Spleen (tissue), 11 donors: ENCODE measurements at regions not wholly inside any gene's neighbourhood (a gene's known extent, or its start where the extent isn't known, plus 50 kb on each side); places are given as distances from the start of the nearest gene placed in this dataset.

Experiments used
- DNase-seq: peaks from one replicate; pipeline ENCODE4 v3.0.0-alpha.2; 2020
- H3K27ac ChIP-seq, 8 donors: fragments of 200-600 bp; sonication (generic) in 7 of 8; 1 replicate in 4 of 8; 2 replicates in 4 of 8; pipeline versions ENCODE4 v1.5.0 to v1.8.0; 2016 to 2021; ENCODE audit warnings: inconsistent platforms in 4 of 8, mild to moderate bottlenecking in 4 of 8, moderate library complexity in 1 of 8
- H3K27me3 ChIP-seq, 7 donors: fragments of 200-600 bp; sonication (generic) in 6 of 7; replicated peaks in 1 of 7; 1 replicate in 4 of 7; 2 replicates in 3 of 7; pipeline versions ENCODE4 v1.5.0 to v1.8.0; 2016 to 2021; ENCODE audit warnings: inconsistent platforms in 3 of 7, mild to moderate bottlenecking in 1 of 7
- H3K36me3 ChIP-seq, 6 donors: fragments of 200-600 bp; sonication (generic) in 5 of 6; 1 replicate in 4 of 6; 2 replicates in 2 of 6; pipeline versions ENCODE4 v1.5.0 to v1.8.0; 2016 to 2021; ENCODE audit warnings: inconsistent platforms in 2 of 6
- H3K4me1 ChIP-seq, 6 donors: fragments of 200-600 bp; sonication (generic) in 5 of 6; 1 replicate in 3 of 6; 2 replicates in 3 of 6; pipeline versions ENCODE4 v1.5.0 to v1.8.0; 2016 to 2021; ENCODE audit warnings: inconsistent platforms in 3 of 6
- H3K4me3 ChIP-seq, 8 donors: fragments of 200-600 bp; sonication (generic) in 7 of 8; 1 replicate in 4 of 8; 2 replicates in 4 of 8; pipeline versions ENCODE4 v1.5.0 to v1.8.0; 2016 to 2021; ENCODE audit warnings: inconsistent platforms in 4 of 8, mild to moderate bottlenecking in 4 of 8, moderate library complexity in 2 of 8
- H3K9me3 ChIP-seq, 8 donors: fragments of 200-600 bp; sonication (generic) in 7 of 8; 1 replicate in 4 of 8; 2 replicates in 4 of 8; pipeline versions ENCODE4 v1.5.0 to v1.8.0; 2016 to 2021; ENCODE audit warnings: inconsistent platforms in 4 of 8
- POLR2A ChIP-seq, 3 donors: fragments of 450-650 bp; IDR thresholded peaks; one replicate each; pipeline ENCODE4 v1.5.1; 2017; ENCODE audit warnings: antibody characterized with exemption in 3 of 3, mild to moderate bottlenecking in 1 of 3
- POLR2AphosphoS5 ChIP-seq, 3 donors: sonication (generic); formaldehyde crosslinking; IDR thresholded peaks; one replicate each; pipeline ENCODE4 v1.5.1; 2017; ENCODE audit warnings: antibody characterized with exemption in 3 of 3
- WGBS, 5 donors: extraction: QIAGEN DNeasy Blood & Tissue Kit in 3 of 5; methylation state at CpG; one replicate each; pipeline versions ENCODE4 v1.1.5 to v1.1.7; 2013 to 2018; 5-methylcytosine and 5-hydroxymethylcytosine counted together
- intact Hi-C: fragments of 100-400 bp; cut with DNase I; formaldehyde crosslinking; loops from one replicate; pipeline ENCODE4 v1.15.0; 2023; ENCODE audit warnings: low total_unique reads
- TF ChIP-seq, protein P1 (sequence below), 11 experiments: fragments of 200-600 bp in 7 of 11; fragments of 450-650 bp in 4 of 11; sonication (generic) in 4 of 11; IDR thresholded peaks in 8 of 11; conservative IDR thresholded peaks in 3 of 11; 1 replicate in 7 of 11; 2 replicates in 4 of 11; pipeline versions ENCODE4 v1.4.0 to v1.8.0; 2016 to 2021; ENCODE audit warnings: antibody characterized with exemption in 11 of 11, inconsistent platforms in 4 of 11, mild to moderate bottlenecking in 1 of 11
- donor health status: healthy with polysubstance abuse.
- donor health status: DM: no; HTN: no; CAD: no; lungs with moderate emphysema.
- donor health status: DM: no; HTN: no; CAD: no.
- donor health status: Bipolar disorder and iron deficiency.
- donor health status: healthy.
- donor health status: DM: no; HTN: no; CAD: no.
- donor health status: DM: yes; HTN: yes; CAD: no.

- Histone ChIP-seq H3K9me3 (no peaks in the 10 kb centered on the region), H3K4me3 (no peak overlapping the region), H3K36me3 (no peaks in the 10 kb centered on the region), H3K4me1 (no peaks in the 10 kb centered on the region), H3K27ac (no peak overlapping the region), H3K27me3 (no peaks in the 10 kb centered on the region)
- WGBS, 5 donors, result 63 to 77% (median 74%) methylated on average over 3 of the region's 3 CpGs
- intact Hi-C loops, result no loop called here
- TF ChIP-seq POLR2A (IDR thresholded peaks at IDR 0.05) (no peak), POLR2AphosphoS5 (IDR thresholded peaks at IDR 0.05) (no peak)
- TF ChIP-seq, protein P1, sequence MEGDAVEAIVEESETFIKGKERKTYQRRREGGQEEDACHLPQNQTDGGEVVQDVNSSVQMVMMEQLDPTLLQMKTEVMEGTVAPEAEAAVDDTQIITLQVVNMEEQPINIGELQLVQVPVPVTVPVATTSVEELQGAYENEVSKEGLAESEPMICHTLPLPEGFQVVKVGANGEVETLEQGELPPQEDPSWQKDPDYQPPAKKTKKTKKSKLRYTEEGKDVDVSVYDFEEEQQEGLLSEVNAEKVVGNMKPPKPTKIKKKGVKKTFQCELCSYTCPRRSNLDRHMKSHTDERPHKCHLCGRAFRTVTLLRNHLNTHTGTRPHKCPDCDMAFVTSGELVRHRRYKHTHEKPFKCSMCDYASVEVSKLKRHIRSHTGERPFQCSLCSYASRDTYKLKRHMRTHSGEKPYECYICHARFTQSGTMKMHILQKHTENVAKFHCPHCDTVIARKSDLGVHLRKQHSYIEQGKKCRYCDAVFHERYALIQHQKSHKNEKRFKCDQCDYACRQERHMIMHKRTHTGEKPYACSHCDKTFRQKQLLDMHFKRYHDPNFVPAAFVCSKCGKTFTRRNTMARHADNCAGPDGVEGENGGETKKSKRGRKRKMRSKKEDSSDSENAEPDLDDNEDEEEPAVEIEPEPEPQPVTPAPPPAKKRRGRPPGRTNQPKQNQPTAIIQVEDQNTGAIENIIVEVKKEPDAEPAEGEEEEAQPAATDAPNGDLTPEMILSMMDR (IDR thresholded peaks at IDR 0.05 in 8 of 11, conservative IDR thresholded peaks at IDR 0.05 in 3 of 11), result no peak
- DNase-seq, result no peak
Measured at GRCh38 chr4:177033135-177033534, 240.4 kb upstream of the VEGFC start.

DNA sequence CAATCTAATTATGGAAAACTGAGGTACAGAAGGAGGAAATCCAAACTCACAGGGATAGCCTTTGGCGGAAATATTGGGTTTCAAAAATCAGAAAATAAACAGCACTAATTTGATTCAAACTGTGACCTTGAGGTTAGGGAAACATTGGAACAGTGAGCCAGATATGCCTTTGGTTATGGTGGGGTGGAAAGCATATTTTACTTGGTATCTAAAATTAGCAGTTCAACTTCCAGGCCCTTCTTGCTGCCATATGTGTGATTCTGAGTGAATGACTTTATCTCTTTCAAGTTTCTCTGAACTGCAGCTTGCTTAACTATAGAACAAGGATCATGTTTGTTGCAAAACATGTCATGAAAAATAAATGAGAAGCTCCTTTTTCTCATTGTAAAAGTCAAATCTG, 240.9 kb upstream of the VEGFC start:
- 89 to 97% (median 95%) methylated on average over 1 of the region's 1 CpG for whole genome bisulfite sequencing, 5 donors
- Histone ChIP-seq H3K9me3 (no peaks in the 10 kb centered on the region), H3K36me3 (no peaks in the 10 kb centered on the region), H3K27ac (no peak overlapping the region), H3K27me3 (no peaks in the 10 kb centered on the region), H3K4me1 (no peaks in the 10 kb centered on the region), H3K4me3 (no peak overlapping the region)
- TF ChIP-seq, protein P1 (IDR thresholded peaks at IDR 0.05 in 8 of 11, conservative IDR thresholded peaks at IDR 0.05 in 3 of 11), result no peak
- TF ChIP-seq POLR2AphosphoS5 (IDR thresholded peaks at IDR 0.05) (no peak), POLR2A (IDR thresholded peaks at IDR 0.05) (no peak)
- intact Hi-C loops, result no loop called here
- no peak for DNase-seq

DNA sequence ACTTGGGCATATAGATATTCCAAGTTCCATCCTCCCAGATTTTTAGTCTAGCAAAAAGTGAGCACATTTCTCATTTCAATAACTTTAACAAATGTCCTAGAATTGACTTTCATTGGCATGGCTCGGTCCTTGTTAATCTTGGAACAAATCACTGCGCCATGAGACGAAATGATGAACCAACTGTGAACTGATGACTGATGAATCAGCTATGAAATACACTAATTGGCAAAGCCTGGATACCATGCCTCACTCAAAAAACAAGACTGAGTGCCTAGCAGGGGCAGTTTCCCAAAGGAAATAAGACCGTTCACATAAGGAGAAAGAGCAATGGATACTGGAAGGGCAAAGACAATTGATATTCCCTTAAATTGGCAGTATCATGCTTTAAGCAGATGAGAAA, 248.6 kb upstream of the VEGFC start:
- Histone ChIP-seq H3K4me1 (no peaks in the 10 kb centered on the region), H3K4me3 (no peak overlapping the region), H3K9me3 (no peaks in the 10 kb centered on the region), H3K27ac (no peak overlapping the region), H3K27me3 (no peaks in the 10 kb centered on the region), H3K36me3 (no peaks in the 10 kb centered on the region)
- intact Hi-C loops, result loop anchor here (5.0 to 10.0 kb wide), 2 partner anchors 477 to 659 kb away; no protein-coding TSS in a partner anchor
- no peak for DNase-seq
- TF ChIP-seq POLR2A (IDR thresholded peaks at IDR 0.05), result no peak
- TF ChIP-seq, protein P1 (IDR thresholded peaks at IDR 0.05 in 8 of 11, conservative IDR thresholded peaks at IDR 0.05 in 3 of 11), result no peak
- WGBS, 5 donors, result 89 to 96% (median 92%) methylated on average over 4 of the region's 4 CpGs

DNA sequence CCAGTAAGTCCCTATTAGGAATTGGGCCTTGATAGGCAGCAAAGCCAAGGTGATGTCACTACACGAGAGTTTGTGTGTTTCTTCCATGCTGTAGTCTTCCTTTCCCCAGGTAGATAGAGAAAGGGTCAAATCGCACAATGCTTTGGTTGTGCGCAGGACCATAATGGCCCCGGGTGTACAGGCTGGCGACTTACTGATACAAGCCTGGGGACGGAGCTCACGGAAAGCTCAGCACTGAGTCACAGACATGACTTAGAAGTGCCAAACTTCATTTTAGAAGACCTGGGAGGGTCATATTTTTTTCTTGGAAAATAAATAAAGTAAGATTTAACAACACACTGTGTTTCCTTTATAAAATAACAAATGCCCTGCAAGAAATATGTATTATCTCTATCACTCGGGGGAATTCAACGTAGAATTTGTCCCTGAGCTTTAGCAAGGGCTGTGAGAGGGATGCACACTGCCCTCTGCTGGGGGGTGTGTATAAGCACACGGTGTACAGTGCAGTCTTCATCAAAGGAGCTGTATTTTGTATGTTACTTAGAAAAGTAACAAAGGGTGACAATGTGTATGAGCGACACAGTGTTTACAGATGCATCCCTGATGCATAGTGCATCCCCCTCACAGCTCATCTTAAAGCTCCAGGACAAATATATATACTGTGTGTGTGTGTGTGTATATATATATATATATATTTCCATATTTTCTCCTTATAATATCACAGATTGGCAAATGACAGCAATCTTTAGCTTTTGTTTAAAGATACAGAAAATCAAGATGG, 254.5 kb upstream of the VEGFC start:
- no peak for DNase-seq
- Histone ChIP-seq H3K9me3 (no peaks in the 10 kb centered on the region), H3K27ac (no peak overlapping the region), H3K36me3 (no peaks in the 10 kb centered on the region), H3K27me3 (peaks cover 0 to 9% (median 0%) of the 10 kb centered on the region in 7 donors), H3K4me1 (peaks cover 0 to 3% (median 0%) of the 10 kb centered on the region in 6 donors), H3K4me3 (no peak overlapping the region)
- 37 to 52% (median 43%) methylated on average over 11 of the region's 11 CpGs for WGBS, 5 donors
- intact Hi-C loops, result loop anchor here (5.0 to 10.0 kb wide), 2 partner anchors 482 to 675 kb away; no protein-coding TSS in a partner anchor
- no peak for TF ChIP-seq POLR2AphosphoS5 (IDR thresholded peaks at IDR 0.05)
- no peak for TF ChIP-seq POLR2A (IDR thresholded peaks at IDR 0.05)
- TF ChIP-seq, protein P1 (IDR thresholded peaks at IDR 0.05 in 8 of 11, conservative IDR thresholded peaks at IDR 0.05 in 3 of 11), result peak; percentile 29 to 79 (median 63)
